ENCODE measurements at regions not wholly inside any gene's neighbourhood (a gene's known extent, or its start where the extent isn't known, plus 50 kb on each side); places are given as distances from the start of the nearest gene placed in this dataset.

DNA sequence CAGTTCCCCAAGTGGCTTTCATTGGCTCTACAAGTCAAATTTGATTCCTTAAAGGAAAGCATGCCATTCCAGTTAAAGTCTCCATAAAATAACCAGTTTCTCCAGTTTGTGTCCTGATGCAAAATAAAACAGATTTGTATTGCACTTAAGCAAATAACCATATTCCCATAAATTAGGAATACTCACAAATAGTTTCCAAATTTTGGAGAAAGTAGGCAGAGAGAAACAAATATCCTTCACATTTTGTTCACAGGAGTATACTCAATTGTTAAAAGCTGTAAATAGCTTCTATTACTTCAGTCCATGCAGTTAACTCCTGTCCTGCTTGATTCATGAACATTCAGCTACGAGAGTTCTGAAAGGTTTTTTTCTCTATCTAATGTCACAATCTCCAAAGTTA, 281.4 kb upstream of the RGS17 start:
- no peak for TF ChIP-seq U2AF1 (optimal IDR thresholded peaks at IDR 0.05; ENCODE audit: low read depth, low read length)
- no peak for TF ChIP-seq CBX2 (IDR thresholded peaks at IDR 0.05; ENCODE audit: low read depth, low read length)
- TF ChIP-seq CBX2 (CRISPR knock-in tag; IDR thresholded peaks at IDR 0.05; ENCODE audit: low read depth) = no peak
- TF ChIP-seq, protein P1, sequence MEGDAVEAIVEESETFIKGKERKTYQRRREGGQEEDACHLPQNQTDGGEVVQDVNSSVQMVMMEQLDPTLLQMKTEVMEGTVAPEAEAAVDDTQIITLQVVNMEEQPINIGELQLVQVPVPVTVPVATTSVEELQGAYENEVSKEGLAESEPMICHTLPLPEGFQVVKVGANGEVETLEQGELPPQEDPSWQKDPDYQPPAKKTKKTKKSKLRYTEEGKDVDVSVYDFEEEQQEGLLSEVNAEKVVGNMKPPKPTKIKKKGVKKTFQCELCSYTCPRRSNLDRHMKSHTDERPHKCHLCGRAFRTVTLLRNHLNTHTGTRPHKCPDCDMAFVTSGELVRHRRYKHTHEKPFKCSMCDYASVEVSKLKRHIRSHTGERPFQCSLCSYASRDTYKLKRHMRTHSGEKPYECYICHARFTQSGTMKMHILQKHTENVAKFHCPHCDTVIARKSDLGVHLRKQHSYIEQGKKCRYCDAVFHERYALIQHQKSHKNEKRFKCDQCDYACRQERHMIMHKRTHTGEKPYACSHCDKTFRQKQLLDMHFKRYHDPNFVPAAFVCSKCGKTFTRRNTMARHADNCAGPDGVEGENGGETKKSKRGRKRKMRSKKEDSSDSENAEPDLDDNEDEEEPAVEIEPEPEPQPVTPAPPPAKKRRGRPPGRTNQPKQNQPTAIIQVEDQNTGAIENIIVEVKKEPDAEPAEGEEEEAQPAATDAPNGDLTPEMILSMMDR (CRISPR knock-in tag; IDR thresholded peaks at IDR 0.05) = no peak
- TF ChIP-seq GZF1 (CRISPR knock-in tag; IDR thresholded peaks at IDR 0.05) = no peak
- TF ChIP-seq, protein P2, sequence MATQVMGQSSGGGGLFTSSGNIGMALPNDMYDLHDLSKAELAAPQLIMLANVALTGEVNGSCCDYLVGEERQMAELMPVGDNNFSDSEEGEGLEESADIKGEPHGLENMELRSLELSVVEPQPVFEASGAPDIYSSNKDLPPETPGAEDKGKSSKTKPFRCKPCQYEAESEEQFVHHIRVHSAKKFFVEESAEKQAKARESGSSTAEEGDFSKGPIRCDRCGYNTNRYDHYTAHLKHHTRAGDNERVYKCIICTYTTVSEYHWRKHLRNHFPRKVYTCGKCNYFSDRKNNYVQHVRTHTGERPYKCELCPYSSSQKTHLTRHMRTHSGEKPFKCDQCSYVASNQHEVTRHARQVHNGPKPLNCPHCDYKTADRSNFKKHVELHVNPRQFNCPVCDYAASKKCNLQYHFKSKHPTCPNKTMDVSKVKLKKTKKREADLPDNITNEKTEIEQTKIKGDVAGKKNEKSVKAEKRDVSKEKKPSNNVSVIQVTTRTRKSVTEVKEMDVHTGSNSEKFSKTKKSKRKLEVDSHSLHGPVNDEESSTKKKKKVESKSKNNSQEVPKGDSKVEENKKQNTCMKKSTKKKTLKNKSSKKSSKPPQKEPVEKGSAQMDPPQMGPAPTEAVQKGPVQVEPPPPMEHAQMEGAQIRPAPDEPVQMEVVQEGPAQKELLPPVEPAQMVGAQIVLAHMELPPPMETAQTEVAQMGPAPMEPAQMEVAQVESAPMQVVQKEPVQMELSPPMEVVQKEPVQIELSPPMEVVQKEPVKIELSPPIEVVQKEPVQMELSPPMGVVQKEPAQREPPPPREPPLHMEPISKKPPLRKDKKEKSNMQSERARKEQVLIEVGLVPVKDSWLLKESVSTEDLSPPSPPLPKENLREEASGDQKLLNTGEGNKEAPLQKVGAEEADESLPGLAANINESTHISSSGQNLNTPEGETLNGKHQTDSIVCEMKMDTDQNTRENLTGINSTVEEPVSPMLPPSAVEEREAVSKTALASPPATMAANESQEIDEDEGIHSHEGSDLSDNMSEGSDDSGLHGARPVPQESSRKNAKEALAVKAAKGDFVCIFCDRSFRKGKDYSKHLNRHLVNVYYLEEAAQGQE (IDR thresholded peaks at IDR 0.05; ENCODE audit: borderline replicate concordance in 1 of 2, low read depth in 1 of 2, low read length in 2 of 2) = no peak
- no peak for TF ChIP-seq GABPA (IDR thresholded peaks at IDR 0.05; ENCODE audit: low read depth, low read length)
- TF ChIP-seq GABPA (CRISPR knock-in tag; IDR thresholded peaks at IDR 0.05; ENCODE audit: low read depth) = no peak
- no peak for TF ChIP-seq POLR2A (IDR thresholded peaks at IDR 0.05; ENCODE audit: insufficient read depth in 1 of 2, low read depth in 2 of 2, low read length in 2 of 2)
- no peak for TF ChIP-seq TEAD2 (CRISPR knock-in tag; IDR thresholded peaks at IDR 0.05)
- TF ChIP-seq, protein P3, sequence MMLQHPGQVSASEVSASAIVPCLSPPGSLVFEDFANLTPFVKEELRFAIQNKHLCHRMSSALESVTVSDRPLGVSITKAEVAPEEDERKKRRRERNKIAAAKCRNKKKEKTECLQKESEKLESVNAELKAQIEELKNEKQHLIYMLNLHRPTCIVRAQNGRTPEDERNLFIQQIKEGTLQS (CRISPR knock-in tag; IDR thresholded peaks at IDR 0.05) = no peak
- TF ChIP-seq ZNF816 (CRISPR knock-in tag; IDR thresholded peaks at IDR 0.05; ENCODE audit: borderline replicate concordance) = no peak
- TF ChIP-seq TCF7 (IDR thresholded peaks at IDR 0.05; ENCODE audit: low read depth) = no peak
- TF ChIP-seq, protein P4, sequence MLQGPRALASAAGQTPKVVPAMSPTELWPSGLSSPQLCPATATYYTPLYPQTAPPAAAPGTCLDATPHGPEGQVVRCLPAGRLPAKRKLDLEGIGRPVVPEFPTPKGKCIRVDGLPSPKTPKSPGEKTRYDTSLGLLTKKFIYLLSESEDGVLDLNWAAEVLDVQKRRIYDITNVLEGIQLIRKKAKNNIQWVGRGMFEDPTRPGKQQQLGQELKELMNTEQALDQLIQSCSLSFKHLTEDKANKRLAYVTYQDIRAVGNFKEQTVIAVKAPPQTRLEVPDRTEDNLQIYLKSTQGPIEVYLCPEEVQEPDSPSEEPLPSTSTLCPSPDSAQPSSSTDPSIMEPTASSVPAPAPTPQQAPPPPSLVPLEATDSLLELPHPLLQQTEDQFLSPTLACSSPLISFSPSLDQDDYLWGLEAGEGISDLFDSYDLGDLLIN (CRISPR knock-in tag; IDR thresholded peaks at IDR 0.05; ENCODE audit: borderline replicate concordance) = no peak
- TF ChIP-seq, protein P5, sequence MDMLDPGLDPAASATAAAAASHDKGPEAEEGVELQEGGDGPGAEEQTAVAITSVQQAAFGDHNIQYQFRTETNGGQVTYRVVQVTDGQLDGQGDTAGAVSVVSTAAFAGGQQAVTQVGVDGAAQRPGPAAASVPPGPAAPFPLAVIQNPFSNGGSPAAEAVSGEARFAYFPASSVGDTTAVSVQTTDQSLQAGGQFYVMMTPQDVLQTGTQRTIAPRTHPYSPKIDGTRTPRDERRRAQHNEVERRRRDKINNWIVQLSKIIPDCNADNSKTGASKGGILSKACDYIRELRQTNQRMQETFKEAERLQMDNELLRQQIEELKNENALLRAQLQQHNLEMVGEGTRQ (IDR thresholded peaks at IDR 0.05; ENCODE audit: low read depth, low read length) = no peak
- TF ChIP-seq, protein P5 (CRISPR knock-in tag; IDR thresholded peaks at IDR 0.05; ENCODE audit: borderline replicate concordance) = no peak
